ENCODE measurements at regions not wholly inside any gene's neighbourhood (a gene's known extent, or its start where the extent isn't known, plus 50 kb on each side); places are given as distances from the start of the nearest gene placed in this dataset.

DNA sequence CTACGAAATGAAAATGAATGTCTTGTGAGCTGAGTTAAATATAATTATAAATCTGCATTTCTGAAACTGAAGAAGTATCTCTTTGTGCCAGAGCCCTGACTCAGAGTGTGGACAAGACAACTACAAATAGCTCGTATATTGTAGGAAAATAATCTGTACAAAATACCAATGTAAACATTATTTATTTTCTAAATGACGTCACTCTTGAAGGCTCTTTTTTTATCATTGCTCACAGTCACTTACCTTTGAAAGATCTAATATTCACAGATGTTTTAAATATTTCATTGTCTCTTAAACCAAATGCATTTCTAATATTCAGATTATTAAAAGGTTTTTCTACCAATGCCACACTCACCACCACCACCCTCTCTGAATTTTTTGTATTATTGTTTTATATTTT lies 226.1 kb downstream of the SLCO4C1 start:
- no peak for TF ChIP-seq CTCF (IDR thresholded peaks at IDR 0.05; ENCODE audit: poor library complexity, severe bottlenecking)
- no peak for TF ChIP-seq EP300 (conservative IDR thresholded peaks at IDR 0.05; ENCODE audit: poor library complexity, severe bottlenecking)
- TF ChIP-seq POLR2AphosphoS5 (IDR thresholded peaks at IDR 0.05): no peak
- TF ChIP-seq REST (IDR thresholded peaks at IDR 0.05; ENCODE audit: borderline replicate concordance): no peak
- no peak for TF ChIP-seq EZH2 (IDR thresholded peaks at IDR 0.05; ENCODE audit: borderline replicate concordance, insufficient read depth, low read length, poor library complexity, severe bottlenecking)
- TF ChIP-seq TAF1 (IDR thresholded peaks at IDR 0.05; ENCODE audit: low read depth): no peak
- TF ChIP-seq SMC3 (conservative IDR thresholded peaks at IDR 0.05; ENCODE audit: poor library complexity): no peak
- TF ChIP-seq RAD21 (conservative IDR thresholded peaks at IDR 0.05): no peak
- TF ChIP-seq MXI1 (conservative IDR thresholded peaks at IDR 0.05; ENCODE audit: poor library complexity, severe bottlenecking): no peak
